SK-N-MC (cell line): ENCODE measurements at regions not wholly inside any gene's neighbourhood (a gene's known extent, or its start where the extent isn't known, plus 50 kb on each side); places are given as distances from the start of the nearest gene placed in this dataset.

Source experiments
- EZH2 ChIP-seq: fragments of 200-600 bp; sonication (generic); IDR thresholded peaks from one replicate; pipeline ENCODE4 v1.6.1; 2017; ENCODE audit warnings: antibody characterized with exemption
- FOXP2 ChIP-seq: optimal IDR thresholded peaks from 2 replicates; pipeline ENCODE3; 2011; ENCODE audit warnings: mild to moderate bottlenecking, moderate library complexity; ENCODE audit not compliant: insufficient read depth; ENCODE audit errors: extremely low read length, control extremely low read depth
- POLR2AphosphoS5 ChIP-seq: IDR thresholded peaks from 2 replicates; pipeline ENCODE4 v1.6.1; 2012; ENCODE audit warnings: mild to moderate bottlenecking, low read depth, low read length, borderline replicate concordance

DNA sequence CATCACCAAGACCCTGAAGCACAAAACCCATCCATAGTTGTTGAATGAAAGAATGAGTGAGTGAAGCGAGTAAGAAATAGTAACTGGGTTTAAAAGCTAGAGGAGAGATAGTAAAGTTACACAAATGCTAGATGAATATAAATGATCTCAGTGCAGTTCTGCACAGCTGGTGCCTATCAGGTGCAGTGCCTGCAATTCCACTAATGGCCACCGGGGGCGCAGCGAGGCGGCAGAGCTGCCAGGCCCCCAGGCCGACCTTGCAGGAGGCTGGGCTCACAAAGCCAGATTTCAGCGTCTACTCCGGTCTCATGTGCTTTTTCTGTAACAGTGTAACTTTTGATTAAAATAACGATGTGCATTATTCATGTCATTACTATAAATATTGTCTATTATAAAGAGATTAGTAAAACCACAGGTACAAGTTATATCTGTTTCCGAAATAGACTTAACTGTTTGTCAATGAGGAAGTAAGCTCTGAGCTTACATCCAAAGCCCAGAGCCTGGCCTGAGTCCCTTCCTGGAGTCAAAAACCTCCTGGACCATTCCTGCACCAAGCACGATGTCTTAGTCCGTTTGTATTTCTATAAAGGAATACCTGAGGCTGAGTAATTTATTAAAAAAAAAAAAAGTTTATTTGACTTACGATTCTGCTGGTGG is 477.6 kb downstream of the NPHP4 start:
- TF ChIP-seq EZH2 (no peak), POLR2AphosphoS5 (no peak), FOXP2 (no peak)
